M059J (cell line): ENCODE measurements at regions not wholly inside any gene's neighbourhood (a gene's known extent, or its start where the extent isn't known, plus 50 kb on each side); places are given as distances from the start of the nearest gene placed in this dataset.
"Not testable (repeated sequence)": the region's sequence is repeated elsewhere in the genome, so short reads cannot be mapped to it uniquely, and the experiment has no call there.

Experiments used
- DNase-seq: peaks from one replicate; pipeline ENCODE4 v3.0.0-alpha.2; 2012; ENCODE audit warnings: low read depth

- no peak for DNase-seq
Measured at GRCh38 chr3:153370680-153371079, 208.7 kb downstream of the RAP2B start.

- DNase-seq: peak; percentile 31
Measured at GRCh38 chr3:153372326-153372725, 210.3 kb downstream of the RAP2B start.

- DNase-seq: no peak
Measured at GRCh38 chr3:153373606-153374005, 211.6 kb downstream of the RAP2B start.

GRCh38 chr3:153378366-153378765, 216.3 kb downstream of the RAP2B start:
- DNase-seq: not testable (repeated sequence)

- no peak for DNase-seq
Measured at GRCh38 chr3:153379516-153379915, 217.5 kb downstream of the RAP2B start.

GRCh38 chr3:153385343-153385742, 223.3 kb downstream of the RAP2B start:
- no peak for DNase-seq

- no peak for DNase-seq
Measured at GRCh38 chr3:153392363-153392762, 230.3 kb downstream of the RAP2B start.

- no peak for DNase-seq
Measured at GRCh38 chr3:153394017-153394416, 232.0 kb downstream of the RAP2B start.

- peak; percentile 38 for DNase-seq
Measured at GRCh38 chr3:153396581-153396980, 234.6 kb downstream of the RAP2B start.

- no peak for DNase-seq
Measured at GRCh38 chr3:153397794-153398193, 235.8 kb downstream of the RAP2B start.

- no peak for DNase-seq
Measured at GRCh38 chr3:153399636-153400035, 237.6 kb downstream of the RAP2B start.

- DNase-seq: peak; percentile 19
Measured at GRCh38 chr3:153400641-153401040, 238.6 kb downstream of the RAP2B start.

- no peak for DNase-seq
Measured at GRCh38 chr3:153404157-153404556, 242.1 kb downstream of the RAP2B start.

- not testable (repeated sequence) for DNase-seq
Measured at GRCh38 chr3:153405320-153405719, 243.3 kb downstream of the RAP2B start.

- no peak for DNase-seq
Measured at GRCh38 chr3:153410517-153410916, 248.5 kb downstream of the RAP2B start.

GRCh38 chr3:153414982-153415381, 253.0 kb downstream of the RAP2B start:
- DNase-seq: no peak

- DNase-seq: no peak
Measured at GRCh38 chr3:153422314-153422713, 260.3 kb downstream of the RAP2B start.

- not testable (repeated sequence) for DNase-seq
Measured at GRCh38 chr3:153423820-153424219, 261.8 kb downstream of the RAP2B start.

- no peak for DNase-seq
Measured at GRCh38 chr3:153426344-153426743, 264.3 kb downstream of the RAP2B start.

GRCh38 chr3:153426803-153427202, 264.8 kb downstream of the RAP2B start:
- DNase-seq: no peak

GRCh38 chr3:153429821-153430220, 267.8 kb downstream of the RAP2B start:
- DNase-seq: no peak

GRCh38 chr3:153431076-153431475, 269.1 kb downstream of the RAP2B start:
- no peak for DNase-seq

- DNase-seq: no peak
Measured at GRCh38 chr3:153437666-153438065, 275.6 kb downstream of the RAP2B start.

GRCh38 chr3:153438271-153438670, 276.2 kb downstream of the RAP2B start:
- DNase-seq: no peak

- DNase-seq: peak; percentile 15
Measured at GRCh38 chr3:153439780-153440179, 277.8 kb downstream of the RAP2B start.
